OCI-LY3 (cell line): ENCODE measurements at regions not wholly inside any gene's neighbourhood (a gene's known extent, or its start where the extent isn't known, plus 50 kb on each side); places are given as distances from the start of the nearest gene placed in this dataset.

ENCODE experiments used
- H2AFZ ChIP-seq: fragments of 200-600, 300-600 bp; shearing (Covaris generic); 2 replicates; pipeline ENCODE4 v1.6.0; 2014; ENCODE audit warnings: antibody characterized with exemption, low read depth, low read length
- H3K27ac ChIP-seq: fragments of 200-600, 300-600 bp; sonication (generic); 2 replicates; pipeline ENCODE4 v1.5.1; 2014; ENCODE audit warnings: mild to moderate bottlenecking, low read length, moderate library complexity, mixed read lengths
- H3K27me3 ChIP-seq: fragments of 200-600, 300-600 bp; sonication (generic); 2 replicates; pipeline ENCODE4 v1.6.1; 2014; ENCODE audit warnings: low read depth, low read length, mixed read lengths
- H3K36me3 ChIP-seq: fragments of 200-600, 300-600 bp; sonication (generic); replicated peaks from 2 replicates; pipeline ENCODE3; 2014; ENCODE audit warnings: low read depth, low read length, mixed read lengths
- H3K4me1 ChIP-seq: fragments of 300-600, 200-600 bp; sonication (generic); 2 replicates; pipeline ENCODE4 v1.6.1; 2014; ENCODE audit warnings: low read length, mixed read lengths
- H3K4me2 ChIP-seq: fragments of 200-600, 300-600 bp; sonication (generic); 2 replicates; pipeline ENCODE4 v1.6.1; 2014; ENCODE audit warnings: low read length, mixed read lengths
- H3K4me3 ChIP-seq: fragments of 300-600, 200-600 bp; sonication (generic); 2 replicates; pipeline ENCODE4 v1.5.1; 2014; ENCODE audit warnings: antibody characterized with exemption, mild to moderate bottlenecking, low read length, moderate library complexity
- H3K79me2 ChIP-seq: fragments of 300-600, 200-600 bp; shearing (Covaris generic); 2 replicates; pipeline ENCODE4 v1.6.1; 2014; ENCODE audit warnings: mild to moderate bottlenecking, low read length, mixed read lengths
- H3K9ac ChIP-seq: fragments of 300-600, 200-600 bp; shearing (Covaris generic); 2 replicates; pipeline ENCODE4 v1.6.0; 2014; ENCODE audit warnings: mild to moderate bottlenecking, low read length, moderate library complexity
- H3K9me3 ChIP-seq: fragments of 200-600, 300-600 bp; shearing (Covaris generic); 2 replicates; pipeline ENCODE4 v1.6.1; 2014; ENCODE audit warnings: low read length, mixed read lengths; ENCODE audit not compliant: insufficient read depth
- H4K20me1 ChIP-seq: fragments of 200-600, 300-600 bp; sonication (generic); 2 replicates; pipeline ENCODE4 v1.6.1; 2016; ENCODE audit warnings: low read length, mixed read lengths; ENCODE audit not compliant: insufficient read depth
- CTCF ChIP-seq: fragments of 200-600, 300-600 bp; sonication (generic); IDR thresholded peaks from 2 replicates; pipeline ENCODE4 v1.5.1; 2014; ENCODE audit warnings: antibody characterized with exemption, low read length, low read depth
- EZH2phosphoT487 ChIP-seq: fragments of 200-600 bp; shearing (Covaris generic); IDR thresholded peaks from 2 replicates; pipeline ENCODE4 v1.6.1; 2018; ENCODE audit warnings: antibody characterized with exemption, mixed run types, low read depth

DNA sequence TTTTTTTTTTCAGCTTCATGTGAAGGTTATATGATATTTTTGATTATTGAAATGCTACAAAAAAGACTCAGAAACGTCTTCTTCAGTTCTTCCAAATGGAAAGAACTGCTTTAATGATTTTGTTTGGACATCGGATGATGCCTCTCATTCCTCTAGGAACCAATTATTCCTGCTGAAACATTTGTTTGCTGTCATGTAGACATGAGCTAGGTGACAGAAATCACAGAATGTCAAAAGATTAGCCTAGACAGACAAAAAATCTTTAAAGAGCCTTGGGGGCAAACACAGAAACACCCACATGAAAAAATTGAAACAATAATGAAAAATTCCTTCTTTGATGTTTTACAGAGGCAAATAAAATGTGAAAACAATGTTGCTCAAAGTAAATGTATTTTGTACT is 244.2 kb upstream of the EDIL3 start:
- Histone ChIP-seq H3K4me1 (no peaks in the 10 kb centered on the region), H3K4me3 (no peak overlapping the region), H3K9ac (no peak overlapping the region), H3K27ac (no peak overlapping the region), H4K20me1 (no peaks in the 10 kb centered on the region), H3K36me3 (no peaks in the 10 kb centered on the region), H3K79me2 (no peaks in the 10 kb centered on the region), H2AFZ (no peak overlapping the region), H3K4me2 (no peak overlapping the region), H3K9me3 (no peaks in the 10 kb centered on the region), H3K27me3 (no peaks in the 10 kb centered on the region)
- TF ChIP-seq EZH2phosphoT487 (no peak), CTCF (no peak)

DNA sequence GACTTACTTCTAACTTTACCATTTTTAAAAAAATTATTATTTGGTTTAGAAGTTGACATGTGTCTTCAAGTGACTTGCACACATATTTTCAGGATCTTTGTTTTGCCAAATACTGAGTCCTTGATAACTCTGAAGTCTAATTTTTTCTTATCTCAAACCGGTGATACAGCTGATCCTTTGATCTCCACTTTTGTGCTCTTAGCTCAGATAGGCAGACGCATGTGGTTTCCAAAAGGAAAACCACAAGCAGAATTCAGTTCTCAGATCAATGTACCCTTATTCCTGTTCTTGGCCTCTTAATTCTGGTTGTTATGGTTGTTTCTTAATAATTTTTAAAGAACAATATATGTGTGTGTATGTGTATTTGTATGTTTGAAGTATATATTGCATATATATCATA is 238.3 kb upstream of the EDIL3 start:
- no peaks in the 10 kb centered on the region for H3K79me2 ChIP-seq
- H3K4me2 ChIP-seq = no peak overlapping the region
- no peaks in the 10 kb centered on the region for H3K36me3 ChIP-seq
- H3K27me3 ChIP-seq = no peaks in the 10 kb centered on the region
- H3K9me3 ChIP-seq = no peaks in the 10 kb centered on the region
- H2AFZ ChIP-seq = no peak overlapping the region
- no peak overlapping the region for H3K27ac ChIP-seq
- peaks cover 4% of the 10 kb centered on the region; the same call in 1 of the 2 replicates for H3K4me1 ChIP-seq
- no peak overlapping the region for H3K4me3 ChIP-seq
- TF ChIP-seq EZH2phosphoT487 = no peak
- TF ChIP-seq CTCF = no peak
- no peaks in the 10 kb centered on the region for H4K20me1 ChIP-seq
- H3K9ac ChIP-seq = no peak overlapping the region

GRCh38 chr5:84622461-84622860 is 237.8 kb upstream of the EDIL3 start:
- Histone ChIP-seq H3K27me3 (no peaks in the 10 kb centered on the region), H3K4me1 (peaks cover 4% of the 10 kb centered on the region; the same call in 1 of the 2 replicates), H3K9ac (no peak overlapping the region), H3K4me2 (no peak overlapping the region), H4K20me1 (no peaks in the 10 kb centered on the region), H3K27ac (no peak overlapping the region), H3K4me3 (no peak overlapping the region), H3K79me2 (no peaks in the 10 kb centered on the region), H2AFZ (no peak overlapping the region), H3K9me3 (no peaks in the 10 kb centered on the region), H3K36me3 (no peaks in the 10 kb centered on the region)
- TF ChIP-seq CTCF (no peak), EZH2phosphoT487 (no peak)

GRCh38 chr5:84618262-84618661 is 233.6 kb upstream of the EDIL3 start:
- H3K36me3 ChIP-seq = no peaks in the 10 kb centered on the region
- H3K4me1 ChIP-seq = peaks cover 4% of the 10 kb centered on the region; the same call in 1 of the 2 replicates
- H3K27ac ChIP-seq = no peak overlapping the region
- no peaks in the 10 kb centered on the region for H3K27me3 ChIP-seq
- no peak overlapping the region for H3K4me2 ChIP-seq
- no peak overlapping the region for H3K4me3 ChIP-seq
- no peaks in the 10 kb centered on the region for H3K79me2 ChIP-seq
- TF ChIP-seq EZH2phosphoT487 (no peak), CTCF (no peak)
- H3K9ac ChIP-seq = no peak overlapping the region
- no peaks in the 10 kb centered on the region for H4K20me1 ChIP-seq
- no peak overlapping the region for H2AFZ ChIP-seq
- H3K9me3 ChIP-seq = no peaks in the 10 kb centered on the region
